AG08395 (cell line): ENCODE measurements at regions not wholly inside any gene's neighbourhood (a gene's known extent, or its start where the extent isn't known, plus 50 kb on each side); places are given as distances from the start of the nearest gene placed in this dataset.
"Not testable (repeated sequence)": the region's sequence is repeated elsewhere in the genome, so short reads cannot be mapped to it uniquely, and the experiment has no call there.

Source experiments
- DNase-seq: peaks from one replicate; pipeline ENCODE4 v3.0.0; 2012; ENCODE audit warnings: mixed read lengths, low spot score

DNA sequence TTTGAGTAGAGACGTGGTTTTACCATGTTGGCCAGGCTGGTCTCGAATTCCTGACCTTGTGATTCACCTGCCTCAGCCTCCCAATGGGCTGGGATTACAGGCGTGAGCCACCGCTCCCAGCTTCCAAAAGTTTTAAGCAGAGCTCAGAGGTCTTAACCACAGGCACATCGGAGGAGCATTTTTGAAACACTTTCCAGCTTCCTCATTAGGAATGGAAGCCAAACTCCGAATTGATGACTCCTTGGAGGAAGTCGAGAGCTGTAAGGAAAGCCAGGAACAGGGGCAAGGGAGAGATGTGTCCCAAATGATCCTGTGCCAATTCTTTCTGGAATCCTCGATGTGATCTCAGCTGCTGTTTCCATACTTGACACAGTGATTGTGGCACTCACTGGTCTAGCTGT is 56.2 kb upstream of the CCZ1B start:
- DNase-seq = peak; percentile 14

DNA sequence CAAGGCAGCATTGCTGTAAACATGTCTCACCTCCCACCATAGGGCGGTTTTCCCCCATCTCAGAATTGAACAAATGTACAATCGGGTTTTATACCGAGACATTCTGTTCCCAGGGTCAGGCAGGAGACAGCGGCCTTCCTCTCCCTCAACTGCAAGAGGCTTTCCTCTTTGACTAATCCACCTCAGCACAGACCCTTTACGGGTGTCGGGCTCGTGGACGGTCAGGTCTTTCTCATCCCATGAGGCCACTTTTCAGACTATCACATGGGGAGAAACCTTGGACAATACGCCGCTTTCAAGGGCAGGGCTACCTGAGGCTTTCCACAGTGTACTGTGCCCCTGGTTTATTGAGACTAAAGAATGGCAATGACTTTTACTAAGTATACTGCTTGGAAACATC is 57.7 kb upstream of the CCZ1B start:
- not testable (repeated sequence) for DNase-seq

DNA sequence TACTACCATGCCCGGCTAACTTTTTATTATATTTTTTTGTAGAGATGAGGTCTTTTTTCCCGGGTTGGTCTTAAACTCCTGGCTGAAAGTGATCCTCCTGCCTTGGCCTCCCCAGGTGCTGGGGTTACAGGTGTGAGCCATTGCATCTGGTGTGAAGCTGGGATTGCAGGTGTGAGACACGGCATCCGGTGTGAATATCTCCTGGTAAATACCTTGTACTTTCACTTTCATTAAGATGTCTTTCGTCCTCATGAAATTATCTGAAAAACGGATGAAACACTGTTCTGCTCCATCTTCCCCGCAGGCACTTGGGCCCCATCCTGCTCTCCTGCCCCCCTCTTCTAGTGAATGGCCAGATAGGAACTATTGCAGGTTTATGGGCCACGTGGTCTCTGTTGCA is 60.1 kb upstream of the CCZ1B start:
- no peak for DNase-seq

DNA sequence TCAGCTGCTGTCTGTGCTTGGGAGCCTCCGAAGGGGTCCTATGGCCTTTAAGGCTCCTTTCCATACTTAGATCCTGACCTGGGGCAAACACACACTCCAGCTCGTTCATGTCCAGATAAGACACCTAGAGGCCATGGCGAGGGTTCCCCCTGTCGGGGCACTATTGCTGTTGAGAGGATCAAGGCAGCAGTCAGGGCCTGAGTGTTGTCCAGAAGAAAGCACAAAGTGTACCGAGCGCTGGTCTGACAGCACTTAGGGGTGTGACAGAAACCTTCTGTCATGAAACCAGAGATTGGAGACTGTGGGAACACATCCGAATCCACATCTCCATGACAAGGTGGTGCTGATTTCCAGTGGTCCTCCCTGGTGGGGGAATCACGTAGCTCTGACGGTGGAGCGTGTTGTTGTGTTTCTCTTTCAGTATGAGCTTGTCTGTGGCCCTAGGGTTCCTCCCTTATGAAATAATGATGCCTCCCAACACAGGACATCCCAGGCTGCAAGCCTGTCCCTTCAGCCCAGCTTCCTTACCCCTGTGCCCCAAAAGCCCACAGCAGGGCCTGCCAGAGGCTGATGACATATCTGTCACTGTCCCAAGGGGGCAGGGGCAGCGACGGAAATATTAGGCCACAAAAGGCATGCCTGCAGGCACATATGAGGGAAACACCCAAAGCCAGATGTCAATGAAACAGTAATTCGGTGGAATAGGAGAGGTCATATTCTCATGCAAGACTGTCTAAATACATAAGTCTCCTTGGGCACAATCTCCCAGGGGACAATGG is 62.4 kb upstream of the CCZ1B start:
- DNase-seq = not testable (repeated sequence)

DNA sequence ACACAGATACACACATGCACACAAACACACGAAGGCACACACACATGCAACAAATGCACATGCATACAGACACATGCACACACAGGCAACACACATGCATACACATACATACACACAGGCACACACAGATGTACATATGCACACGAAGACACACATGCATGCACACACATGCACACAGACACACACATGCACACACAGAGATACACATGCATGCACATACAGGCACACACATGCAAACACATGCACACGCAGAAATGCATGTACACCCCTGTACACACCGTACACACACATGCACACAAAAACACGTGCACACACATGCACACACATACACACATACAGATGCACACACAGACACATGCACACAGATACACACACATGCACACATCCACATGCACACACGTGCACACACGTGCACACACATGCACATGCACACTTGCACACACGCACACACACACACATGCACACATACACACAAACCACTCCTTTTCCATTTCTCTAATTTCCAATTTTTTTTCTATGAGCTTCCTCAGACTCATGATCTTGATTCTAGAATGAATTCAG is 63.3 kb upstream of the CCZ1B start:
- no peak for DNase-seq

DNA sequence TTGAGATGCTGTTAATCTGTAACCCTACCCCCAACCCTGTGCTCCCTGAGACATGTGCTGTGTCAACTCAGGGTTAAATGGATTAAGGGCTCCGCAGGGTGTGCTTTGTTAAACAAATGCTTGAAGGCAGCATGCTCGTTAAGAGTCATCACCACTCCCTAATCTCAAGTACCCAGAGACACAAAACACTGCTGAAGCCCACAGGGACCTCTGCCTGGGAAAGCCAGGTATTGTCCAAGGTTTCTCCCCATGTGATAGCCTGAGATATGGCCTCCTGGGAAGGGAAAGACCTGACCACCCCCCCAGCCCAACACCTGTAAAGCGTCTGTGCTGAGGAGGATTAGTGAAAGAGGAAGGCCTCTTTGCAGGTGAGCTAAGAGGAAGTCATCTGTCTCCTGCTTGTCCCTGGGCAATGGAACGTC is 76.0 kb upstream of the CCZ1B start:
- DNase-seq = not testable (repeated sequence)

DNA sequence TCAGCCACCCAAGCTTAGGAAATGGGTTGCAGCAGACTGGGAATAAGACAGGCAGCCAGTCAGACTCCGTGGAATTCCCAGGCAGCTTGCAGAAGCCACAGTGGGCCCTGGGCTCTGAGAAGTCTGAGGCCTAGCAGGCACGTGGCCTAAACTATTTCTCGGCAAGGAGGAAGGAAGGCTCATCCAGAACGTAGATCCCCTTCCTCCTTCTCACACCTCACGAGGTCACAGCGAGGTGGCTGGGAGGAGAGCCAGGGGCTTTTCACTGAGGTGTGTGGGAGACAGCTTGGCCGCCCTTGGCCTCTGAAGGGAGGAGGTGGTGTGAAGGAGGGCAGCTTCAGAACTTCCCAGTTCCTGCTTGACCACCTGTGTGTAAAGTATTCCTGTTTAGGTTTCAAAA is 77.2 kb upstream of the CCZ1B start:
- not testable (repeated sequence) for DNase-seq

DNA sequence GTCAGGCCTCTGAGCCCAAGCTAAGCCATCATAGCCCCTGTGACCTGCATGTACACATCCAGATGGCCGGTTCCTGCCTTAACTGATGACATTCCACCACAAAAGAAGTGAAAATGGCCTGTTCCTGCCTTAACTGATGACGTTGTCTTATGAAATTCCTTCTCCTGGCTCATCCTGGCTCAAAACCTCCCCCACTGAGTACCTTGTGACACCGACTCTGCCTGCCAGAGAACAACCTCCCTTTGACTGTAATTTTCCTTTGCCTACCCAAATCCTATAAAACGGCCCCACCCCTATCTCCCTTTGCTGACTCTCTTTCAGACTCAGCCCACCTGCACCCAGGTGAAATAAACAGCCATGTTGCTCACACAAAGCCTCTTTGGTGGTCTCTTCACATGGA is 77.7 kb upstream of the CCZ1B start:
- not testable (repeated sequence) for DNase-seq

DNA sequence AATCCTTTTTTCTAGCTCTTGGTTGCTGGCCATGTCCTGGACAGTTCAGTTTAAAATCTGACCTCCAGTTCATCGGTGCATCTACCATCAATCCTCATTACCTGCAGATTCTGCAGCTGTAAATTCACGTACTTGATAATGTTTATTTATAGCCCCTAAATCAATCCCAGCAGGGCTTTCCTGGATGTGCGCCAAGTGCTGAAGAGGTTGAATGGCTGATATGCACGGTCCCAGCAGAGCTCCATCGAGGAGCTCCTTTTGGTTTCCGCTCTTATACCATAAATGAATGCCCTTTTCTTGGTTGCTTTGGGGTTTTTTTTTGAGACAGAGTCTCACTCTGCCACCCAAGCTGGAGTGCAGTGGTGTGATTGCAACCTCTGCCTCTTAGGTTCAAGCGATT is 91.2 kb upstream of the CCZ1B start:
- DNase-seq = no peak

DNA sequence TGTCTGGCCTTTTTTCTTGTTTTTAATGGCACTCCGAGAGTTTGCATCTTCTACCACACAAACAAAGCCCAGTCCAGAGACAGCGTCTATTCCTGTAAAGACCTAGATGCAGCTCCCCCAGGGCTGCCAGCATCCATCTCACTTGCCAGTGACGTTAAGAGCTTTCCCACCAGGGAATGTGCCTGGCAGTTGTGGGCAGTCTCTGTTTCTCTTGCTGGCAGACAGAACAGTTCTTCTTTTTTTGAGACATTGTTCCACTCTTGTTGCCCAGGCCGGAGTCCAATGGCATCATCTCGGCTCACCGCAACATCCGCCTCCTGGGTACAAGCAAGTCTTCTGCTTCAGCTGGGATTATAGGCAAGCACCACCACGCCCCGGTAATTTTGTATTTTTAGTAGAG is 93.1 kb upstream of the CCZ1B start:
- not testable (repeated sequence) for DNase-seq

DNA sequence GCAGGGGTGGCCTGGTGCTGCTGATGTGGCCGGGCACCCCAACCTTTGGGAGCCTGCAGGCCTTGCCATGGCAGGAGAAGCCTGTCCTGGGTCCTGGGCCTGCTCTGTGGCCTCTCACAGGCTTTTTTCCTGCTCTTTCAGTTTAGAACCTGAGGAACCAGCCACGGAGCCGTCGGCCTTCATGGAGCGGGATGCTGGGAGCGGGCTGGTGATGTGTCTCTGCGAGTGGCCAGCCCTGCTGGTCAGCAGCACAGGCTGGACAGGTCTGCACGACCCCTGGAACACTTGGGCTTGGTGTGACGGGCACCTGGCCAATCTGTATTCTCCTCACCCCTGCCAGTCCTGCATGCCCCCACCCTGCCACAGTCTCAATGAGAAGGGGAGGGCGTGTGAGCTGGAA is 98.4 kb upstream of the CCZ1B start:
- not testable (repeated sequence) for DNase-seq

DNA sequence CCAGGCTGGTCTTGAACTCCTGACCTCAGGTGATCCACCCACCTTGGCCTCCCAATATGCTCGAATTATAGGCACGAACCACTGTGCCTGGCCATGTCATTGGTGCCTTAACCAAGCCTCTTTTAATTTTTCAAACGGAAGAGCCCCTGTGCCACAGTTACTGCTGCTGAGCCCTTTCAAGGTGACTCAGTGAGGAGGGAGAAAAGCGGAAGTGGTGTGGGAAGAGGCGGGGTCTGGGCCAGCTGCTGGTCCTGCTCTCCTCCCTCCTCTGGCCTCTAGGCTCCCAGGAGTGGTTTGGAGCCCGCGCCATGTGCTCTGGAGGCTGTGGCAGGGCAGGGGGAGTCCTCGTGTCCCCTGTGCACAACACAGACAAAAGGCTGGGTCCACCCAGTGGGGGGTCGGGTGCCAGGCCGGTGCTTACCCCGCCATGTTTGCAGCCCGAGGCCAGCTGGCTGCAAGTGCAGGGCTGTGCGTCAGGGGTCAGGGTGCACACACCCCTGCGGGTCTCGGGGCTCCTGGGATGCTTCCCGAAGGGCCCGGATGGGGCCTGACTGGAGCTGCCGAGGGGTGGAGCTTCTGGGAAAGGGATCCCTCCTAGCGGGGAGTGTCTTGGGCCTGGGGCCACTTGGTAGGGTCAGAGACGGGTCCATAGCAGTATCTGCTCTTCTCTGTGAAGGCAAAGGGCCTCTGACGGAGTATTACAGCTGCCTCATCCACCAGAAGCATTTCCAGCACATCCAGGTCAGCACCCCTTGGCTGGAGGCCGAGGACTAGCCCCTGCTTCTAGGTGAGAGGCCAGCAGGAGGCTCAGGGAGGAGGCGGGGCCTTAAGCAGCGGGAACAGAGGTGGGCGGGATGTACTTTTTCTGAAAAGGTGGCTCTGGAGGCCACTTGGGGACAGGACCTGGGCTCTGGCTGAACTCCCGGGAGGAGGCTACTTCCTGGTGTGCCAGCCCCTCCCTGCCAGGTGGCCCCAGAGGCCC is 100.4 kb upstream of the CCZ1B start:
- DNase-seq = not testable (repeated sequence)

DNA sequence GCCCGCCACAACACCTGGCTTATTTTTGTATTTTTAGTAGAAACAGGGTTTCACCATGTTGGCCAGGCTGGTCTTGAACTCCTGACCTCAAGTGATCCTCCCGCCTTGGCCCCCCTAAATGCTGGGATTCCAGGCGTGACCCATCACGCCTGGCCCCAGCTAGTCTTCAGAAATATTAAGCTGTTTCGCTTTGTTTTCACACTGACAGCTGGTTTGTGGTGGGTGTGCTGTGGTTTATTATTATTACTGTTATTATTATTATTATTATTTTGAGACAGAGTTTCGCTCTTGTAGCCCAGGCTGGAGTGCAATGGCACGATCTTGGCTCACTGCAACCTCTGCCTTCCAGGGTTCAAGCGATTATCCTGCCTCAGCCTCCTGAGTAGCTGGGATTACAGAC is 101.6 kb upstream of the CCZ1B start:
- DNase-seq = not testable (repeated sequence)

DNA sequence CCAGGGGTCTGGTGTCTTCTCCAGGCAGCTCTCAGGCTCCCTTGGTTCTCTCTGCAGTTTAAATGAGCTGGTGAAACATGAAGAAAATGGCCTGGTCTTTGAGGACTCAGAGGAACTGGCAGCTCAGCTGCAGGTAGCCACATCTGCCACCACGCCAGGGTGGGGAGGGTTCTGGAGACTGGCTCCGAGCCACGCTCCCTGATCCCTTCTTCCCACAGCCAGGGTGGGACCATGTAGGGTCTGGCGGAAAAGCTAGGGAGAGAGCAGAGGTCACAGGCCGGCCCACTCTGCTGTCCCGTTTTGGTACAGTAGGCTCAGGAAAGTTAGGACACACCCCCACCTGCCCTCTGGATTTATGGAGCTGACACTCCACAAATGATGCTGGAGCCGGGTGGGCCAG is 103.5 kb upstream of the CCZ1B start:
- DNase-seq = not testable (repeated sequence)

DNA sequence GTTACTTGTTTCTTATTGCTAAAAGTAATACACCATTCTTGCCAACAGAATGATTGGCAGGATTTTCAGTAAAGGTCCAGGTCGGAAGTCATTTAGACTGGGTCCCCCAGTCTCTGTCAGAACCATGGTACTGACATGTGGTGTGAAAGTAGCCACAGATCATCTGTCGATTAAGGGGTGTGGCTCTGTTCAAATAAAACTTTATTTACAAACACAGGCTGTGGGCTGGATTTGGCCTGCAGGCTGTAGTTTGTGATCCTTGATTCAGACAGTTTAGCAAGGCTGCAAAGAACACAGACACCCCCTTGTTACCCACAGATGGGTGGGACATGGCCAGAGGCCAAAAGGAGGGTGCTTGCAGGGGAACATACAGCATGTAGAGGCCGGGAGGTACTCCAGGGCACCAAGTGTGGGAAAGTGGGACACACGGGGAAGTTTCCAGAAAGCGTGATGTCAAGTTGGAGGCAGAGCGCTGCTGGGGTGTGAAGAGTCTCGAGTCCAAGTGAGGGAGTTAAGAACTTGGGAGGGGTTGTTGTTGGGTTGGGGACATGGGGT is 104.1 kb upstream of the CCZ1B start:
- not testable (repeated sequence) for DNase-seq

DNA sequence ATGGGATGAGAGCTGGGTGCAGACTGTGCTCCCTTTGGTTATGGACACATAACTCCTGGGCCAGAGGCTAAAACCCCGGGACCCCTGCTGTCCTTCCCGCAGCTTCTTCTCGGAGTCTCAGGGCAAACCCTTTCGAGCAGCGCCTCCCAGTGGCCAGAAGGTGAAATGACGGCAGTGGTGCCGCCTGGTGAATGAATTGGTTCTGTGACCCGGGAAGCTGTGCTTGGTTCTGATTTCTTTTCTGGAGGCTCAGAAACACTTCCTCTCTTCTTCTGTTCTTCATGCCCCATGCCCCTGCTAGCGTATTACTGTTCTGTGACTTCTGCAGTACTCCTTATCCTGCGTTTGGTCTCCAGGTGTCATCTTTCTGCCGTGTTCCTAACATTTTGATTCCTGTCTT is 104.7 kb upstream of the CCZ1B start:
- DNase-seq = not testable (repeated sequence)

DNA sequence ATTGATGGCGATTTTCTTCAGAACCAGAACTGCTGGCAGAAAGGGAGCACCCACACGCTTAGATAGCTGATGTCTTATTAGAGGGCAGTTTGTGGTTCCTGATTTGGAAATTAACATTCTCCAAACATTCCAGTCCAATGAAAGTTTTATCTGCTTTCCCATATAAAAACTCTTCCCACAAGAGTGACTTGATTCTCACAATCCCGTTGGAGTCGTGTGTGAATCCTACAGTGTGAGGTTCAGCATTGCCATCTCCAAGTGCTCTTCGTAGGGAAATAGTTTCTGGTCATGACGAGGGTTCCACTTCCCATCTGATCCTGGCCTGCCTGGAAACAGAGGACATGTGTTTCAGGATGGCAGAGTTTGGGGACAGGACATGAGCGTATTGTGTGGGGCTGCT is 105.4 kb upstream of the CCZ1B start:
- DNase-seq = not testable (repeated sequence)

DNA sequence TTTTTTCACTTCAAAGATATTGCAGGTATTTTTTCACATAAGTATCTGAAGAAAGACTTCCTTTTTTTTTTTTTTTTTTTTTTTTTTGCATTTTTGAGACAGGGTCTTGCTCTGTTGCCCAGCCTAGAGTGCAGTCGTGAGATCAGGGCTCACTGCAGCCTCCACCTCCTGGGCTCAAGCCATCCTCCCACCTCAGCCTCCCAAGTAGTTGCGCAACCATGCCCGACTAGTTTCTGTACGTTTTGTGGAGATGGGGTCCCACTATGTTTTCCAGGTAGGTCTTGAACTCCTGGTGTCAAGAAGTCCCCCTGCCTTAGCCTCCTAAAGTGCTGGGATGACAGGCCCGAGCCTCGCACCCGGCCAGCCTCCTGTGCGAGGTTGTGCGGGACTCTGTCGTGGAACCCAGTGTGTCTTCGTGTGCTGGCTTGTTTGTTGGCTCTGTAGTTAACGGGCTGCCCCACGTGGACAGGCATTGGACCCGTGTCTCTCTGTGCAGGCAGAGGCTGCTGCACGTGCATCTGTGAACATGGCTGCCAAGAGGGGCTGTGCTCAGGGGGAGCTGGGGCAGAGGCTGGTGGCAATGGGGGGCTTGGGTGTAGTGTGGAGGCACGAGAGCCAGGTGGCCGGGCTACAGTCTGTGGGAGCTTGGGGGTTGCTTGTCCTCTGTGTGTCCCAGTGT is 108.0 kb upstream of the CCZ1B start:
- DNase-seq = not testable (repeated sequence)

DNA sequence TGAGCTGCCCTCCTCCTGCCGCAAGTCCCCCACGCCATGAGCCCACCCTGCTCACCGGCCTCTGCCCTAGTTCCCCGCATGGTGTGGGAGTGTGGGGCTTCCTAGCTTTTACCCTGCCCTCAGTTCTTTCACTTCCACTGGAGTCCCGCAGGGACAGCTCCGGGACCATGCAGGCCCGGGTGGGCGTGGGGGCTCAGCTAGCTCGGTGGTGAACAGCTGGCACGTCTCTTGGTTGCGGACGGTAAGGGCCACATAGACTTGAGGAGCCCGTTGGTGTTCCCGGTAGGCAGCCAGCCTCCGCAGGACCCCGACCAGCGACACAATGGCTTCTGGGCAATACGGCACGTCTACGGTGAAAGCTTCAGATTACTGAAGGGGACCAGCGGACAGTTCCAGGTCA is 108.9 kb upstream of the CCZ1B start:
- no peak for DNase-seq

DNA sequence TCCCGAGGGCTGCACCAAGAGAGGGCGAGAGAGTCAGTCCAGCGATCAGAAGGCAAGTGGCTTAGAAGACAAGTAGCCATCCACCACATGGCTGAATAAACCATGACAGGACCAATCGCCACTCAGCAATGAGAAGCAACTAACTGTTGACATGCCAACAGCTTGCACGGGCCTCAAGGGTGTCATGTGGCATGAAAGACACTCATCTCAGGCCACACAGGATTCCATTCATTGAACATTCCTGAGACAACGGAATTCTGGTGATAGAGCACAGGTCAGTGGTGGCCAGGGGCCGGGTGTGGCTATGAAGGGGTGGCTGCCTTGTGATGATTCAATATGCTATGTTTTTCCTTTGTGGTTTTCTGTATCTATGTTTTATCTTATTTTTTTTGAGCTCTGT is 110.6 kb upstream of the CCZ1B start:
- not testable (repeated sequence) for DNase-seq

DNA sequence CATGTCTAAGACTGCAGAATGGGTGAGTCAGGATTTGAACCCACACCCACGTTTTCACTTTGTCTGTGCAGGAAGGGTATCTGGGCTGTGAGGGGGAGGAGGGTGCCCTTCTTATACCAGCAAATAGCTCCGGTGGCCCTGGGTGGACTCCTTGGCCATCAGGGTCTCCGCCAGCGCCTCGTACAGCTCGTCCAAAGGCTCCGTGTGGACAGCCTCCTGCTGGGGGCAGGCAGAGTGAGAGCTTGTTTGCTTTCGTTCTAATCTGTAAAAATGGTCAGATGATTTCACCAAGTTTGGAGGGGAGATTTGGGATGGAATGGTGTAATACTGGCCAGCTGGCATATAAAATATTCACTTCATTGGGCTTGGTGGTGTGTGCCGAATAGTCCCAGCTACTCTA is 111.7 kb upstream of the CCZ1B start:
- DNase-seq = not testable (repeated sequence)

DNA sequence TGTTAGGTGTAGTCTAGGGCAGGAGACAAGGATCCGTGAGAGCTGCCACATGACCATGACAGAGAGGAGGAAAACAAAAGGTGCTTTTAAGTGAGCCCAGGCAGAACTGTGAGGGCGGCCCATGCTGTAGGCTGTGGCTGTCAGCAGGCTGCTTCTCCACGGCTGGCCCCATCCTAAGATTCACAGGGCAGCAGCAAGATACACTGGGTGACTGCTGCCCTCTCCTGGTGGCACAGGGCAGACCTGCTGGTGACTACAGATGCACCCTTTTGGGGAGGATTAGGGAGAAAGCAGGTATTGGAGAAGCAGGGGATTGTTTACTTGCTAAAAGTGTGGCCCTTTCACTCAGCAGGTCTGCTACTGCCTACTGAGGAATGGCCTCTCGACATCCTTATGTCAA is 112.2 kb upstream of the CCZ1B start:
- DNase-seq = not testable (repeated sequence)
